NCI-H146 treated with DMSO at 0.1 percent for 48 hours (cell line): ENCODE measurements at regions not wholly inside any gene's neighbourhood (a gene's known extent, or its start where the extent isn't known, plus 50 kb on each side); places are given as distances from the start of the nearest gene placed in this dataset.
"Not testable (repeated sequence)": the region's sequence is repeated elsewhere in the genome, so short reads cannot be mapped to it uniquely, and the experiment has no call there.

Source experiments
- DNase-seq: peaks from one replicate; lab custom pipeline; 2025; ENCODE audit not compliant: unreplicated experiment; lab: John Stamatoyannopoulos, UW

DNA sequence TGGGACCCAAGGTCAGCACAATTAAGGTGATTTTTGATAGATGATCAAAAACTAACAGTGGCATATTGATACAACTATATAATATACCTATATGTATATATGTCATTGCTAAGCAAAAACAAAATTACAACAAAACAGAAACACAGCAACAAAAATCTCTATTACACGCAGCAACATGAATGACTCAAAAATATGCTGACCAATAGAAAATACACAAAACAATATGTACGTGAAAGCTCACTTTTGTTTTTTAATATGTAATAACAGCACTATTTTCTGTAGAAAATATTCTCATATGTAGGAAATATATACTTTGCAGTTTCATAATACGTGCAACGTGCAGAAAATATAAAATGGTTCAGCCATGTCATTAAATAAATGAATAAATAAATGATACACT, 1985.7 kb upstream of the CDH9 start:
- no peak for DNase-seq

DNA sequence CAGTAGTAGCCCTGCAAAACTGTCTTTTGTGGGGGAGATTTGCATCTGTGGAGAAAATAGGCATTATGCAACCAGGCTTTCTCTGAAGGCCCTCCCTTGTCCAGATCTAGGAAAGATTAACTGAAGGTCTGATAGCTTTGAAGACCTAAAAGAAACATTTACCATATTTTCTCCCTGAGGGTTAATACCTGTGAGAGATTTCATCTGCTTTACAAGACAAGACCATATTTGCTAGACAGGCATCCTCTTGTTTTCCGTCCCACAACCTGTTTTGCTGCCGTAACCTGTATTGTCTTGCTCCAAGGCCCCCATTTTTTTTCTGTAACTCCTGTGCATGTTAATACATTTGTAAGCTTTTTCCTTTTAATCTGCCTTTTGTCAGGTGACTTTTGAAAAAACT, 1985.2 kb upstream of the CDH9 start:
- DNase-seq, result no peak

DNA sequence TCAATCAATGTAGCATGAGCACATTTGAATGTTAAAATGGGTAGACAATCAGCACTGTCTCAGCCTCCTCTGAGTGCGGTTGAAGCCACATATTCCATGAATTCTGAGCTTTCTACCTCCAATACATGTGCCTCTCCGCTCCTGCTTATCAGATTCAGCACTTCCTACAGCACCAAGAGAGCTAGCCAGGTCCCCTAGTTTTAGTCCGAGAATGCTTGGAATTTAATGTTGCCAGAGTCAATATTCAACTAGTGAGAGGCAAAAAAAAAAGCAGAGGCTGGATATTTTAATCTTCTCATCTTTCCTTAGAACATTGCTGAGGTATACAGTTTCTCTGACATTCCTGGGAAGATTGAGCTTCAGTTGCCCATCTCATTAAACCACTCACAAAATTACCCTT, 1979.1 kb upstream of the CDH9 start:
- DNase-seq, result no peak

DNA sequence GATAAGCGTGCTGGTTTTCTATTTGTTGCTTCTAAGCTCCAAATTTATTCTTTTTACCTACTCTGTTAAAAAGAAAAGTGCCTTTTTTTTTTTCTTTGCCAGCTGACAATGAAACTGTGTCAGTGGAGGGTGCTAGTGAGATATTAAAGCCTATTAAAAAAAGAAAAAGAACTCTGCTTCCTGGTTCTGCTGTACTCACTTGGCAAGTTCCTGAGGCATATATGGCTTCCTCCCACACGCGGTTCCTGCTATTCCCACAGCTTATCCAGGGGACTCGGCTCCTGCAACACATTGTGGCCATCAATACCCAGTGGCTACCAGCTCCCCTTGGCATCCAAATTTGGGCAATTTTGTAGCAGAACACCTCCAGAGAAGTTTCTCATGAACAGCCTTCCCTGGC, 1977.7 kb upstream of the CDH9 start:
- no peak for DNase-seq

DNA sequence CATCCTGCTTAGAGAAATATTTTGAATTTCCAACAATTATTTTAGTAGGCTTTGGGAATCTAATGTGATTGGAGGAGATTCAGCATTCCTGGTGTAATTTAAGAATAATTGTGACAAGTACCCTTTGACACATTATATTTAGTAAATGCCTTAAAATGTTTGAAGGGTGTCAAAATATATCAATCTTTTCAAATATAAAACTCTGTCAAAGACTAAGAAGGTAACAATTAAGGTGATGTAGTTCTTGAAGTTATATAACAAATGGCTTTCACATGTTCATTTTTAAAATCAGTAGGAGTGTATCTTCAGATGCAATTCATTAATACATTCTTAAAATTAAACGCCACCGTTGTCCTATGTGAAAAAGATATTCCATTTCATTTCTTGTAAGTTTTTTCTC, 1977.1 kb upstream of the CDH9 start:
- DNase-seq, result no peak

DNA sequence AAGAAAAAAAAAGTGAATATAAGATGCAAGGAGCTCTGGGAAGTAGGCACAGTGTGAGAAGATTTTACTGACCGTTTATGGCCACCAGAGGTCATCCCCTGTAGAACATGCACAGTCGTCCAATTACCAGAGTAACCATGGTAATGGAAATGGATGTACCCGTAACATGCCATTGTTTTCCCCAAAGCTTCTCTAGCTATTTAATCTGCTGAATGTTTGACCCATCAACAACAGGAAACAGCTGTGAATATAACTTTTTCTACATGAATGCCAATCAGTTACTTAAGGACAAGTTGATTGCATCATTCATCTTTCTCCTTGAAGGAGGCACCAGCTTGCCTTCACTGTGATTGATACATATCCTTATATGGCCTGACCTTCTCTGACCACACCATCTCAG, 1967.0 kb upstream of the CDH9 start:
- DNase-seq, result no peak

DNA sequence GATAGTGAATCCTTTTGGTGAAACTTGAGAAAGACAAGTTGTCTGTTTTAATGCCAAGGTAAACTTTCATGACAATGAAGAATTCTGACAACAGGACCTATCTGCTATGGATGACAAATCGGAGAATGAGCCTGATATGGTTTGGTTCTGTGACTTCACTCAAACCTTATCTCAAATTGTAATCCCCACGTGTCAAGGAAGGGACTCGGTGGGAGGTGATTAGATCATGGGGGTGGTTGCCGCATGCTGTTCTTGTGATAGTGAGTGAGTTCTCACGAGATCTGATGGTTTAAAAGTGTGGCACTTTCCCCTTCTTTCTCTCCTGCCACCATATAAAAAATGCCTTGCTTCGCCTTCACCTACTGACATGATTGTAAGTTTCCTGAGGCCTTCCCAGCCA, 1964.1 kb upstream of the CDH9 start:
- no peak for DNase-seq

DNA sequence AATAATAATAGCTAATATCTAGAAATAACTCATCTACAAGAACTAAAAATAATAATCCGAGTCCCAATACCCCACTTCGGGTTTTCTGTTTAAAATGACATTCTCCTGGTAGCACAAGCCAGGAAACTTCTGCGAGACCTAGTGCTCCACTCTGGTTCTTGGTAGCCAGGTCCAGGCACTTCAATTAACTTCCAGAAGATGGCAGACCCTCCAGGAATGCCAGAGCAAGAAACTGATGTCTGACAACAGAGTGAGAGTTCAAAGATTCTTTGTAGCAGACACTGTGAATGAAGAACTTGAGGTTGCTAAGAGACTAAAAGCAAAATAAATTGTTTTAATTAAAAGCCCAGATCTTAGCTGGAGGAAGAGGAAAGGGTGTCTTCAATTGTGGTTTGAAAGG, 1963.3 kb upstream of the CDH9 start:
- no peak for DNase-seq

DNA sequence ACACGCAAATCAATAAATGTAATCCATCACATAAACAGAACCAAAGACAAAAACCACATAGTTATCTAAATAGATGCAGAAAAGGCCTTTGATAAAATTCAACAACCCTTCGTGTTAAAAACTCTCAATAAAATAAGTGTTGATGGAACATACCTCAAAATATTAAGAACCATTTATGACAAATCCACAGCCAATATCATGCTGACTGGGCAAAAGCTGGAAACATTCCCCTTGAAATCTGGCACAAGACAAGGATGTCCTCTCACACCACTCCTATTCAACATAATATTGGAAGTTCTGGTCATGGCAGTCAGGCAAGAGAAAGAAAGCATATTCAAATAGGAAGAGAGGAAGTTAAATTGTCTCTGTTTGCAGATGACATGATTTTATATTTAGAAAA, 1946.3 kb upstream of the CDH9 start:
- DNase-seq, result no peak

DNA sequence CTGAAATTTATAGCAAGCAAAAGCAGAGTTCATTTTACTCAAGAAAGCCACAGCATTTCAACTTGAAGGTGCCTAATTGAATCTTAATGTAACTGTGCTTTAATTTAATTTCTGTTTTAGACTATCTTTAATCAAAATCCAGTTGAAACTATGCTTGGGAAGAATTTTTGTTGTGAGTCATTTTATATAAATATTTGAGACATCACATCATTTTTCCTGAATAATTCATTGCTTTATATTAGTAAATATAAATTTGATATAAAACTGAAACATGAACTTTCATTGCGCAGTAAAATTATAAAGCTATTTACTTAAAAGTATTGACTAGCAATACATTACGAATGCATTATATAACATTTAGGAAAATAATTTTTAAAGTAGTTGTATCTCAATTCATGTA, 1937.1 kb upstream of the CDH9 start:
- DNase-seq, result no peak

DNA sequence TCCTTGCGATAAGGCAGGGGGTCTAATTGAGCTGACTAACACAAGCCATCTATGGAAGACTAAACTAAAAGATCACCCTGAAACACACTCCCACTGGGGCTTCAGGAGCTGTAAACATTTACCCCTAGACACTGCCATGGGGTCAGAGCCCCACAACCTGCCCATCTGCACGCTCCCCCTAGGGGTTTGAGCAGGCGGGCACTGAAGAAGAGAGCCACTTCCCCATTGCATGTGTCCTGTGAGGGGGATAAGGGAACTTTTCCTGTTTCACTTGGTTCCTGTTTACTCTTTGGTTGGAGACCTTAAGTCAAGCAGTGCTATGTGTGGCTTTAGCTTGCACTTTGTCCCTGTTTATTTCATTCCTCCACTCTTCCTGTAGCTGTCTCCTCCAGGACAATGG, 1929.5 kb upstream of the CDH9 start:
- DNase-seq, result no peak

DNA sequence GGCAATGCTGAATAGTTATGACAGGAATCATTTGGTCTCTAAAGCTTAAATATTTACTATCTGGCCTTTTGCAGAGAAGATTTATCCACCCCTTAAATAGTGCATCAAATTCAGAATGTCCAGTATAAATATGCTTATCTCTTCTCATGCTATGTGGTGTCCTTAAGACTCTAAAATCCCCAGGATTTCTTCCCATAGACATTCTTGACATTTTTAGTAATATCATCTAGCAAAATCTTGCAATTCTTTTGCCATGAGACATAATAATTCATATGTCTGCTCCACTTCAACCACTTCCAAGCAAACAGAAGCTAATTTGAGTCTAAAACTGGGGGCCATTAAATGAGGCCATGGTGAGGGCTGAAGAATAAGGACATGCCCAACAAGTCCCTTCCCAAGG, 1923.4 kb upstream of the CDH9 start:
- no peak for DNase-seq

DNA sequence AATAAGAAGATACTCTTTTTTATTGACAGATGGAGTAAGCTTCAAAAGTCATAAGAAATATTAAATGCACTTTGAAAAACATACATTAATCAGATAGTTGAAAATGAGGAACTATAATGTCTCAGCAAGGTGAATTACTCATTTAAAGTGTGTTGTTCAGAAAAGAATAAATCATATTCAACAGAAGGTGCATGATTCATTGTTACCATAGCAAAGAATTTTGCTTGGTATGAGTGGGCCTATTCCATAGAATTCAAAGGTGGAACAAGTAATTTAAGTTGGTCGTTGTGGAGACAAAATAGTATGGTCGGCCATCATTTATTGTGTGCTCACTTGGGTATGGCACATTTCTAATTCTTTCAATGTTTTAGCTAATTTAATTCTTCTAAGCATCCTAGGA, 1920.2 kb upstream of the CDH9 start:
- no peak for DNase-seq

DNA sequence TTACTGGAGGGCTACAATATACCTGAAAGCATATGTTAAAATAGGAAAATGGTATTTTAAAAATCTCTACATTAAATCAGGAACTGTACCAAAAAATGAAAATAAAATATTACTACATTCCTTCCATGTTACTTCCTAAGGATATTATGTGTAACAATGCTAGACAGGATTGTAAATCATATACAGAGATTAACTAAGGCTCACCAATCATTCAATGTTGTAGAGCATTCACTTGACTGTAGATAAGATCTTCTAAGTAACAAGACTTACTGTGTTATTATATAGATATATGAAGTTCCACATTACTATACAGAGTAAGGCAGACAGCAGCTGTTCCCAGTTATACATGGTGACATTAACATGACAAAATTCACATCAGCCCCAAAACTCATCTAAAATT, 1919.1 kb upstream of the CDH9 start:
- DNase-seq, result no peak

DNA sequence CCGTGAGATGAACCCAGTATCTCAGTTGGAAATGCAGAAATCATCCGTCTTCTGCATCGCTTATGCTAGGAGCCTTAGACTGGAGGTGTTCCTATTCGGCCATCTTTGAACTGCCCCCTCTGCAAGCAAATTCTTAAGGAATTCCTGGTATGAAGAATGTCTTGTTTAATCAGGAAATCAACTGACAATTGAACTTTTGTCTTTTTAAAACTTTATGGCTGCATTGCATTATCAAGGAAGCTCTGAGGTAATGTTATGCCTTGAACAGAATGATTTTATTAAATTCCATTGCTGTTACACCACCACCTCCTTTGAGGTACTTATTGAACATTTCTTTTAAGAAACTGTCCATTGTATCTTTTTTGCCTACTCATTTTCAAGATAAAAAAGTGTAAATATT, 1915.7 kb upstream of the CDH9 start:
- no peak for DNase-seq

DNA sequence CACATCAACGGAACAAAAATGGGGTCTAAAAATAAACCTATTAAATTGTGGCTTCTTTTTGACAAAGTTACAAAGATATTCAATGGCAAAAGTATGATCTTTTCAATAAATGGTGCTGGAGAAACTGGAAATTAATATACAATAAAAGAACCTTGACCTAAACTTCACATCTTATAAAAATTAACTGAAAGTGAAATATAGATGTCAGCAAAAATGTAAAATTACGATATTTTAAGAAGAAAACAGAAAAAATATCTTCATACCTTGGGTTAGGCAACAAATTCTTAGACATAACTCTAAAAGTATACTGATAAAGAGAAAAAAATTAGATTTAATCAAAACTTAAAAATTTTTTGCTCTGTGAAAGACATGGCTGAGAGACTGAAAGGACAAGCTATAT, 1909.5 kb upstream of the CDH9 start:
- DNase-seq, result no peak

DNA sequence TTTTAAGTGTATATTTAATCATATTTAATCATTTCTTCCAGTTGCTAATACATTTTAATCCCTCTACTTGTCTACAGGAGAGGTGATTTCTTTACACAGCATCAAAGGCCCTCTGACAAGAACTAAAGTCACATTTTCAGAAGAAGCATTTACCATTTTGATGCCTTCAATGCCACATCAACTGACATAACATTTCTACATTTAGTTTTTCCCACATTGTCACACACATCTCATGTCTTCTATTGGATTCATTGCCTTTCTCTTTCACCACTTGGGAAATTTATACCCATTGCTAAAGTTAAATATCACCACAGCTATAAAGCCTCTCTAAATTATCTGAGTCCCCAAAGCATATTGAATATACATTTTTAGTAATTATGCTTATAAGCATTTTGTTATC, 1907.5 kb upstream of the CDH9 start:
- no peak for DNase-seq

DNA sequence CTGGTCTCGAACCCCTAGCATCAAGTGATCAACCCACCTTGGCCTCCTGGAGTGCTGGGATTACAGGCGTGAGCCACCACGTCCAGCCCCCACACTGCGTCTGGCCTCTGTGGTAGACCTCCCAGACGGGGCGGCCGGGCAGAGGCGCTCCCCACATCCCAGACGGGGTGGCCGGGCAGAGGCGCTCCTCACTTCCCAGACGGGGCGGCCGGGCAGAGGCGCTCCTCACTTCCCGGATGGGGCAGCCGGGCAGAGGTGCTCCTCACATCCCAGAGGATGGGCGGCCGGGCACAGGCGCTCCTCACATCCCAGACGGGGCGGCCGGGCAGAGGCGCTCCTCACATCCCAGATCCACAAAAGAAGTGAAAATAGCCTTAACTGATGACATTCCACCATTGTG, 1891.0 kb upstream of the CDH9 start:
- not testable (repeated sequence) for DNase-seq

DNA sequence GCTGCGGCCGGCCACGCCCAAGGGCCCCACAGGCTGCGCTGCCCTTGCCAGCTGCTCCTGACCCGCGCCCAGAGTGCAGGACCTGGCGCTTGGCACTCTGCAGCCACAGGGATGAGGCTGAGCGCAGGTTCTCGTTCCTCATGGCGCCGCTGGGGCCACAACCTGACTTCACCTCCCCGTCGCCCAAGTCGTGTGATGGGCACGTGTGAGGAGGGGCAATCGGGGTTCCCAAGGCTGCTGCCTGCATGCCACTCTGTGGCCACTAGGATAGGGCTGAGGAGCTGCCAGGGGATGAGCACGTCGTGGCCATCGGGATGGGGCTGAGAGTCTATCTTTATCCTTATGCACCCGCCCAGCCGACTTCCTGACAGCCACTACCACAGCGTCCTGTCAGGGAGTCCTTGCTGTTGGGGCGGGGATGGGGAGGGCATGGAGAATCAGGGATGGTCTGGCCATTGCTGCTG, 1890.0 kb upstream of the CDH9 start:
- DNase-seq, result not testable (repeated sequence)

DNA sequence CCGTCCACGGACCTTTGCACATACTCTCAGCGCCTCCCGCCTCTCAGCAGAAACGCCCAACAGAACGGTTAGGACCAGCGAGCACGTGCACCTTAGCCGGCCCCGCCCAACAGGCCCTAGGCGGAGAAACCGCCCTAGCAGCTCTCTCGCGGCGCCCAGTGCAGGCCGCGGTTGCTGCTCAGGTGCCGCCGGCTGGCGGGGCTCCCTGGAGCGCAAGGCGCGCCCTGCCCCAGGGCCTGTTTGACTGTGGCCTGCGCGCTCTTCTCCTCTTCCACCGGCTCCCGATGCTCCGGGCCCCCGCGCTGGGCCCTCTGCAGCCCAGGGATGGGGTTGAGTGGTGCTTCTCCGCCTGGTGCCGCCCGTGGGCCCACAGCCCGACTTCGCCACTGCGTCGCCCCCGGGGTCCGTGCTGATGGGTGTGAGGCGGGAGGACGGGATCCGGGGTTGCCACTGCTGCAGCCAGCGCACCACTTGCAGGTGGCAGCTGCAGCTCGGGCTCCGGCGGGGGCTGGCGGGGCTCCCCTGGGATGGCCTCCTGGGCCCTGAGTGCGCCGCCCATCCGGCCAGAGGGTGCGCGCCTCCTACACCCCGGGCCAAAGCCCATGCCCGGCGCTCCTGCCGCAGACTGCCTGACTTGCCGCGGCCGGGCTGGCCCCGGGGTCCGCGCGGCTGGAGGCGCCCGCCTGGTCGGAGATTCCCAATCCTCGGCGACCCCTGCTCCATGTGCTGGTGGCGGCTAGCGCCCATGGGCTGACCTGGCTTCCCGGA, 1889.4 kb upstream of the CDH9 start:
- DNase-seq, result no peak

DNA sequence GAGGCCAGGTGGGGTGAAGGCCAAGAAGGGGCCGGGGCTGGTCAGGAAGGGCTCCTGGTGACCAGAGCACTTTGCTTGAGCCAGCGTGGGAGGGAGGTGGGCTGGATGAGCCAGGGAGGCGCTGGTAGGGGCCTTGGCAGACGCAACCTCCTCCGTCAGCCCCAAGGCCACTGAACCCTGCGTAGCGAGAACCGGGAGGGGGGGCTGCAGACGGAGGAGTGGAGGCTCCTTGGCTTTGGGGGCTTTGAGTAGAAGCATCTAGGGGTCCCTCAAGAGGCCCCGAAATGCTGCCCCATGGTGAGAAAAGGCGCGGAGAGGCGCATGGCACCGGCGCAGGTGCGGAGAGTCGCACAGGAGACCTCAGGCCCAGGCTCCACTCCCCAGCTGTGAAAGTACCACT, 1888.0 kb upstream of the CDH9 start:
- DNase-seq, result no peak

DNA sequence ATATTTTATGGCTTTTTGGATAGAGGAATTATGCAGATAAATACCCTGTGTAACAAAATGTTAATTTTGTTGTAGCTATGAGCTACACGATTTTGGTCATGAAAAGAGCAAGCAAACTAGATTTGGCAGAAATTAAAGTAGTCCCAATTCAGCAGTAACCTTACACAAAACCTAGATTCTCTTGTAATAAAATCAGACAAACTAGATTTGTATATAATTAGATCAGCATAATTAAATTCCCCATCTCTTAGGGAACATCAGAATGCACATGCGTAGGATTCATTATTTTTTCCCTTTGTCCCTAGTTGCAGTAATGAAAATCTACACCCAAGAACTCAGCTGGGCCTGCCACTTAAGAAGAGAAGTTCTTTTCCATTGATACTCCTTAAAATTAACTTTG, 1879.2 kb upstream of the CDH9 start:
- no peak for DNase-seq

DNA sequence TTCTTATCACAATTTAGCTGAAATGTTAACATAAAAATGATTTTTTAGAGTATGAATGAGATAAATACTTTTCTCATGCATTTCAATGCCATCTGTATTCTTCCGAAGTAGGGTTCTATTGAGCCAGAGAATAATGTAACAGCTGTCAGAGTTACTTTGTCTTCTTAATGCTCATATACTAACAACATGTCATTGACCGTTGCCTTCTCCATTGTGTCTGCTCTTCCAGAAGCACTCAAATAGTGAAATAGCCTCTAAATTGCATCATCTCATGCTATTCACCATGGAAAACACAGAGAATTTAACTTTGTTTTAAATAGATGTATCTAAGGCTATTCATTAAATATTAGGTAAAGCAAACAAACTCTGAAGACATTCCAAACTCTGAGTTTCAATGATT, 1875.9 kb upstream of the CDH9 start:
- DNase-seq, result peak; percentile 73
